Stimulated activated CD8-positive, alpha-beta memory T cell treated with anti-CD3 and anti-CD28 coated beads, Interleukin-4, amount 100 ng/mL, for 48 hours (primary cell): ENCODE measurements at regions not wholly inside any gene's neighbourhood (a gene's known extent, or its start where the extent isn't known, plus 50 kb on each side); places are given as distances from the start of the nearest gene placed in this dataset.

Source experiments
- DNase-seq: peaks from one replicate; pipeline ENCODE4 v3.0.0-alpha.2; 2020

GRCh38 chr5:6872441-6873160, 159.4 kb downstream of the TENT4A start:
- DNase-seq = no peak

- DNase-seq = no peak
Measured at GRCh38 chr5:6873359-6873758, 160.1 kb downstream of the TENT4A start.

- DNase-seq = no peak
Measured at GRCh38 chr5:6875376-6875775, 162.1 kb downstream of the TENT4A start.

- DNase-seq = no peak
Measured at GRCh38 chr5:6877986-6878828, 165.0 kb downstream of the TENT4A start.

GRCh38 chr5:6885581-6885980, 172.3 kb downstream of the TENT4A start:
- no peak for DNase-seq

GRCh38 chr5:6886866-6887265, 173.6 kb downstream of the TENT4A start:
- DNase-seq = no peak

GRCh38 chr5:6889030-6889429, 175.8 kb downstream of the TENT4A start:
- no peak for DNase-seq

GRCh38 chr5:6899221-6899620, 186.0 kb downstream of the TENT4A start:
- DNase-seq = no peak

GRCh38 chr5:6900247-6901227, 187.3 kb downstream of the TENT4A start:
- DNase-seq = no peak

GRCh38 chr5:6902094-6902493, 188.9 kb downstream of the TENT4A start:
- no peak for DNase-seq

- no peak for DNase-seq
Measured at GRCh38 chr5:6902597-6902996, 189.4 kb downstream of the TENT4A start.

- no peak for DNase-seq
Measured at GRCh38 chr5:6903934-6904333, 190.7 kb downstream of the TENT4A start.

- DNase-seq = no peak
Measured at GRCh38 chr5:6904860-6905259, 191.6 kb downstream of the TENT4A start.

- DNase-seq = no peak
Measured at GRCh38 chr5:6905423-6905822, 192.2 kb downstream of the TENT4A start.

GRCh38 chr5:6905883-6906282, 192.7 kb downstream of the TENT4A start:
- DNase-seq = no peak

GRCh38 chr5:6907320-6907918, 194.2 kb downstream of the TENT4A start:
- DNase-seq = no peak

GRCh38 chr5:6909901-6910300, 196.7 kb downstream of the TENT4A start:
- DNase-seq = no peak

GRCh38 chr5:6910950-6911349, 197.7 kb downstream of the TENT4A start:
- DNase-seq = no peak

GRCh38 chr5:6914347-6914746, 201.1 kb downstream of the TENT4A start:
- DNase-seq = no peak

- no peak for DNase-seq
Measured at GRCh38 chr5:6915574-6915973, 202.3 kb downstream of the TENT4A start.

GRCh38 chr5:6918255-6918654, 205.0 kb downstream of the TENT4A start:
- no peak for DNase-seq

GRCh38 chr5:6920628-6921256, 207.5 kb downstream of the TENT4A start:
- no peak for DNase-seq
